H1 (cell line): ENCODE measurements at regions not wholly inside any gene's neighbourhood (a gene's known extent, or its start where the extent isn't known, plus 50 kb on each side); places are given as distances from the start of the nearest gene placed in this dataset.

Experiments
- CTCF ChIA-PET: fragments of 300-600 bp; sonication (Branson Sonifier 250); formaldehyde crosslinking; loops from one replicate; lab custom pipeline; 2021; ENCODE audit not compliant: partially characterized antibody; lab: Charles Lee
- POLR2A ChIA-PET: fragments of 300-600 bp; sonication (Branson Sonifier 250); formaldehyde crosslinking; loops from one replicate; lab custom pipeline; 2021; ENCODE audit warnings: inconsistent platforms; ENCODE audit not compliant: partially characterized antibody; lab: Charles Lee
- DNase-seq, 2 experiments: peaks; one replicate each; pipeline versions ENCODE4 v3.0.0 to v3.0.0-alpha.2; 2010 to 2022; ENCODE audit warnings: low spot score in 2 of 2, low read depth in 1 of 2, mixed read lengths in 1 of 2
- FAIRE-seq: peaks from 2 replicates; lab custom pipeline; 2011; peaks lifted over from hg19 to GRCh38; lab: Jason Lieb, UNC
- H2AFZ ChIP-seq: 2 replicates; pipeline ENCODE4 v1.8.1; 2012; ENCODE audit warnings: low read length, inconsistent platforms
- H2AK5ac ChIP-seq: 2 replicates; pipeline ENCODE4 v1.6.1; 2013; ENCODE audit warnings: low read depth, low read length
- H2BK120ac ChIP-seq: replicated peaks from 2 replicates; pipeline ENCODE3; 2013; ENCODE audit warnings: low read depth, low read length, inconsistent platforms
- H2BK12ac ChIP-seq: 2 replicates; pipeline ENCODE4 v1.6.1; 2013; ENCODE audit warnings: low read depth, low read length
- H2BK15ac ChIP-seq: 2 replicates; pipeline ENCODE4 v1.6.1; 2013; ENCODE audit warnings: low read length
- H2BK20ac ChIP-seq: 2 replicates; pipeline ENCODE4 v1.6.1; 2013; ENCODE audit warnings: low read length
- H2BK5ac ChIP-seq: 2 replicates; pipeline ENCODE4 v1.6.1; 2013; ENCODE audit warnings: low read depth, low read length
- H3K14ac ChIP-seq: 2 replicates; pipeline ENCODE4 v1.6.1; 2013; ENCODE audit warnings: inconsistent platforms; ENCODE audit not compliant: insufficient read length
- H3K18ac ChIP-seq: 2 replicates; pipeline ENCODE4 v1.6.1; 2013; ENCODE audit warnings: low read length; ENCODE audit errors: extremely low read depth
- H3K23ac ChIP-seq: 2 replicates; pipeline ENCODE4 v1.6.1; 2013; ENCODE audit warnings: inconsistent platforms; ENCODE audit not compliant: insufficient read length
- H3K23me2 ChIP-seq: 2 replicates; pipeline ENCODE4 v1.6.1; 2013; ENCODE audit warnings: low read depth, low read length
- H3K27ac ChIP-seq: 2 replicates; pipeline ENCODE4 v1.6.1; 2011; ENCODE audit warnings: low read depth, low read length, inconsistent platforms
- H3K27me3 ChIP-seq, 4 experiments: replicated peaks in 1 of 4; 1 replicate in 1 of 4; 2 replicates in 3 of 4; pipeline versions ENCODE4 v1.6.1 to v1.8.1; 2011 to 2013; ENCODE audit warnings: low read length in 3 of 4, mild to moderate bottlenecking in 3 of 4, inconsistent platforms in 2 of 4, mixed read lengths in 2 of 4, moderate library complexity in 1 of 4; ENCODE audit not compliant: control insufficient read depth in 3 of 4, insufficient read depth in 3 of 4; ENCODE audit errors: extremely low read depth in 1 of 4
- H3K36me3 ChIP-seq, 4 experiments: 2 replicates each; pipeline versions ENCODE4 v1.6.1 to v1.8.1; 2011 to 2013; ENCODE audit warnings: mild to moderate bottlenecking in 4 of 4, low read length in 3 of 4, moderate library complexity in 2 of 4, control low read depth in 1 of 4, inconsistent platforms in 1 of 4; ENCODE audit not compliant: insufficient read depth in 4 of 4, control insufficient read depth in 2 of 4
- H3K4ac ChIP-seq: replicated peaks from 2 replicates; pipeline ENCODE3; 2013; ENCODE audit warnings: low read length, low read depth, mixed read lengths, inconsistent platforms; ENCODE audit not compliant: insufficient read length
- H3K4me1 ChIP-seq, 4 experiments: replicated peaks in 1 of 4; 1 replicate in 1 of 4; 2 replicates in 3 of 4; pipeline versions ENCODE4 v1.6.1 to v1.8.1; 2011 to 2013; ENCODE audit warnings: low read length in 3 of 4, inconsistent platforms in 2 of 4, mixed read lengths in 1 of 4; ENCODE audit not compliant: insufficient read depth in 4 of 4, control insufficient read depth in 3 of 4
- H3K4me2 ChIP-seq, 2 experiments: 2 replicates each; pipeline versions ENCODE4 v1.6.1 to v1.8.1; 2011 to 2013; ENCODE audit warnings: low read depth in 2 of 2, low read length in 2 of 2, control low read depth in 1 of 2, inconsistent platforms in 1 of 2, mild to moderate bottlenecking in 1 of 2; ENCODE audit not compliant: insufficient read depth in 1 of 2
- H3K4me3 ChIP-seq, 4 experiments: fragments of 200-600, 300-600 bp in 1 of 4; sonication (generic), shearing (Covaris generic), sonication (Bioruptor Twin) in 1 of 4; 2 replicates each; pipeline versions ENCODE4 v1.5.1 to v1.8.1; 2011 to 2016; ENCODE audit warnings: low read length in 4 of 4, low read depth in 3 of 4, control low read depth in 2 of 4, inconsistent platforms in 2 of 4, mild to moderate bottlenecking in 2 of 4, mixed read lengths in 1 of 4, moderate library complexity in 1 of 4; ENCODE audit not compliant: insufficient read depth in 2 of 4; ENCODE audit errors: extremely low read depth in 1 of 4
- H3K56ac ChIP-seq: replicated peaks from 2 replicates; pipeline ENCODE3; 2013; ENCODE audit warnings: low read depth, mild to moderate bottlenecking, mixed read lengths, low read length, inconsistent platforms; ENCODE audit not compliant: insufficient read length
- H3K79me1 ChIP-seq: 2 replicates; pipeline ENCODE4 v1.6.1; 2013; ENCODE audit warnings: low read depth, low read length, control low read depth
- H3K79me2 ChIP-seq, 2 experiments: 2 replicates each; pipeline versions ENCODE4 v1.6.1 to v1.8.1; 2012 to 2013; ENCODE audit warnings: low read length in 2 of 2, mild to moderate bottlenecking in 2 of 2, inconsistent platforms in 1 of 2; ENCODE audit not compliant: insufficient read depth in 2 of 2, control insufficient read depth in 1 of 2
- H3K9ac ChIP-seq, 4 experiments: replicated peaks in 1 of 4; 1 replicate in 1 of 4; 2 replicates in 3 of 4; pipeline versions ENCODE4 v1.6.1 to v1.8.1; 2011 to 2013; ENCODE audit warnings: low read depth in 3 of 4, low read length in 3 of 4, control low read depth in 2 of 4, mild to moderate bottlenecking in 2 of 4, moderate library complexity in 2 of 4, inconsistent platforms in 1 of 4; ENCODE audit errors: extremely low read depth in 1 of 4
- H3K9me3 ChIP-seq, 2 experiments: 2 replicates each; pipeline versions ENCODE4 v1.6.1 to v1.8.1; 2012 to 2013; ENCODE audit warnings: mild to moderate bottlenecking in 2 of 2, moderate library complexity in 2 of 2, control low read depth in 1 of 2, inconsistent platforms in 1 of 2, low read depth in 1 of 2, low read length in 1 of 2, mixed read lengths in 1 of 2; ENCODE audit not compliant: insufficient read depth in 2 of 2
- H4K20me1 ChIP-seq, 2 experiments: replicated peaks in 1 of 2; 2 replicates each; pipeline versions ENCODE3 to v1.8.1; 2011 to 2013; ENCODE audit warnings: inconsistent platforms in 2 of 2, low read length in 2 of 2, mild to moderate bottlenecking in 1 of 2; ENCODE audit not compliant: insufficient read depth in 2 of 2, control insufficient read depth in 1 of 2
- H4K5ac ChIP-seq: 2 replicates; pipeline ENCODE4 v1.6.1; 2013; ENCODE audit warnings: low read length, low read depth, mixed read lengths, inconsistent platforms; ENCODE audit not compliant: insufficient read length
- H4K8ac ChIP-seq: 2 replicates; pipeline ENCODE4 v1.8.0; 2013; ENCODE audit warnings: mild to moderate bottlenecking, moderate library complexity, low read length, inconsistent platforms; ENCODE audit not compliant: insufficient read depth; ENCODE audit errors: extremely low read depth
- H4K91ac ChIP-seq: replicated peaks from 2 replicates; pipeline ENCODE3; 2013; ENCODE audit warnings: low read length, mixed read lengths, inconsistent platforms; ENCODE audit not compliant: insufficient read length
- BCL11A ChIP-seq, 2 experiments: IDR thresholded peaks; one replicate each; pipeline ENCODE4 v1.6.1; 2011; ENCODE audit warnings: low read depth in 2 of 2, low read length in 2 of 2, mild to moderate bottlenecking in 2 of 2
- CBX5 ChIP-seq: fragments of 300-800, 300-1000 bp; sonication (generic); IDR thresholded peaks from 2 replicates; pipeline ENCODE4 v1.7.1; 2016; ENCODE audit warnings: antibody characterized with exemption, low read length, low read depth
- CBX8 ChIP-seq: fragments of 300-800, 300-1000 bp; sonication (generic); IDR thresholded peaks from 2 replicates; pipeline ENCODE4 v1.7.1; 2016; ENCODE audit warnings: low read depth, low read length, borderline replicate concordance
- CHD1 ChIP-seq: IDR thresholded peaks from 2 replicates; pipeline ENCODE4 v1.6.1; 2012; ENCODE audit warnings: low read depth, low read length, improper control_type of control experiment
- CTBP2 ChIP-seq: IDR thresholded peaks from 2 replicates; pipeline ENCODE4 v1.7.0; 2011; ENCODE audit warnings: borderline replicate concordance, mild to moderate bottlenecking, moderate library complexity, mixed read lengths, low read length; ENCODE audit not compliant: insufficient read depth, insufficient read length
- EGR1 ChIP-seq: IDR thresholded peaks from 2 replicates; pipeline ENCODE4 v1.6.1; 2011; ENCODE audit warnings: low read depth, low read length, borderline replicate concordance
- FOSL1 ChIP-seq: IDR thresholded peaks from 2 replicates; pipeline ENCODE4 v1.6.1; 2011; ENCODE audit warnings: mild to moderate bottlenecking, low read depth, low read length, moderate library complexity; ENCODE audit not compliant: insufficient read depth
- JUN ChIP-seq: IDR thresholded peaks from 2 replicates; pipeline ENCODE4 v1.6.1; 2011; ENCODE audit warnings: low read depth, mild to moderate bottlenecking, improper control_type of control experiment, low read length
- NANOG ChIP-seq: IDR thresholded peaks from 2 replicates; pipeline ENCODE4 v1.6.1; 2011; ENCODE audit warnings: low read length, low read depth, mild to moderate bottlenecking, inconsistent platforms; ENCODE audit not compliant: insufficient read depth, poor library complexity, severe bottlenecking
- PHF8 ChIP-seq: fragments of 200-600 bp; sonication (generic); conservative IDR thresholded peaks from 2 replicates; pipeline ENCODE4 v1.7.1; 2012; ENCODE audit warnings: low read depth, mild to moderate bottlenecking, inconsistent platforms, low read length, moderate library complexity
- POLR2A ChIP-seq, 2 experiments: IDR thresholded peaks; 1 replicate in 1 of 2; 2 replicates in 1 of 2; pipeline ENCODE4 v1.6.1; 2011; ENCODE audit warnings: low read depth in 2 of 2, low read length in 2 of 2, mild to moderate bottlenecking in 2 of 2; ENCODE audit errors: control extremely low read depth in 1 of 2
- RAD21 ChIP-seq, 2 experiments: IDR thresholded peaks in 1 of 2; conservative IDR thresholded peaks in 1 of 2; 2 replicates each; pipeline ENCODE4 v1.6.1; 2011; ENCODE audit warnings: low read depth in 2 of 2, low read length in 2 of 2, improper control_type of control experiment in 1 of 2, inconsistent platforms in 1 of 2, mild to moderate bottlenecking in 1 of 2, moderate library complexity in 1 of 2
- SP4 ChIP-seq: IDR thresholded peaks from 2 replicates; pipeline ENCODE4 v1.6.1; 2012; ENCODE audit warnings: low read length, inconsistent platforms
- TAF1 ChIP-seq: IDR thresholded peaks from 2 replicates; pipeline ENCODE4 v1.6.1; 2011; ENCODE audit warnings: mild to moderate bottlenecking, low read depth, low read length
- TEAD4 ChIP-seq: IDR thresholded peaks from 2 replicates; pipeline ENCODE4 v1.6.1; 2012; ENCODE audit warnings: low read depth, low read length, inconsistent platforms, mixed read lengths
- ZNF274 ChIP-seq: IDR thresholded peaks from 2 replicates; pipeline ENCODE4 v1.7.0; 2012; ENCODE audit warnings: low read length, borderline replicate concordance; ENCODE audit errors: extremely low read depth
- WGBS, 2 experiments: shearing (Covaris generic) in 1 of 2; methylation state at CpG; one replicate each; pipeline versions ENCODE4 v1.1.6 to v1.1.7; 2013 to 2015; ENCODE audit warnings: low lambda C conversion rate in 2 of 2, mixed read lengths in 2 of 2, inconsistent platforms in 1 of 2, low coverage in 1 of 2, missing lambda C conversion rate in 1 of 2; ENCODE audit not compliant: insufficient replicate concordance in 2 of 2, insufficient coverage in 1 of 2, insufficient read length in 1 of 2; ENCODE audit errors: extremely low coverage in 1 of 2, missing lambda C conversion rate in 1 of 2; 5-methylcytosine and 5-hydroxymethylcytosine counted together

- no peak overlapping the region for H3K14ac ChIP-seq
- no peak overlapping the region for H3K4me3 ChIP-seq
- DNase-seq (no peak), FAIRE-seq (no peak)
- no peak overlapping the region for H3K9ac ChIP-seq
- no peak overlapping the region for H4K91ac ChIP-seq
- no peak overlapping the region for H4K5ac ChIP-seq
- H3K4me1 ChIP-seq, result no peaks in the 10 kb centered on the region
- H3K56ac ChIP-seq, result no peak overlapping the region
- no peak overlapping the region for H2BK12ac ChIP-seq
- no peaks in the 10 kb centered on the region for H4K20me1 ChIP-seq
- no peak overlapping the region for H2BK5ac ChIP-seq
- H3K4me2 ChIP-seq, result no peak overlapping the region
- H2AFZ ChIP-seq, result no peak overlapping the region
- no peak overlapping the region for H3K27ac ChIP-seq
- H3K4ac ChIP-seq, result no peak overlapping the region
- H3K23me2 ChIP-seq, result no peaks in the 10 kb centered on the region
- H2BK20ac ChIP-seq, result no peak overlapping the region
- 50% methylated on average over 2 of the region's 2 CpGs; no CpG with 5 or more reads in 1 of the 2 experiments for WGBS, 2 experiments
- no peak overlapping the region for H3K18ac ChIP-seq
- no peak overlapping the region for H2BK120ac ChIP-seq
- no peaks in the 10 kb centered on the region for H3K79me2 ChIP-seq
- ChIA-PET CTCF (interaction anchor here (1.0 to 1.2 kb wide), 2 partner anchors 23 kb away, joined by 3 read pairs; no protein-coding TSS in a partner anchor), POLR2A (no interaction called here)
- H4K8ac ChIP-seq, result no peak overlapping the region
- H3K27me3 ChIP-seq, result no peaks in the 10 kb centered on the region
- H3K36me3 ChIP-seq, result no peaks in the 10 kb centered on the region
- H2BK15ac ChIP-seq, result no peak overlapping the region
- no peaks in the 10 kb centered on the region for H3K79me1 ChIP-seq
- no peak overlapping the region for H2AK5ac ChIP-seq
- H3K23ac ChIP-seq, result no peak overlapping the region
- H3K9me3 ChIP-seq, result no peaks in the 10 kb centered on the region
- no peak for TF ChIP-seq TEAD4
- no peak for TF ChIP-seq NANOG
- no peak for TF ChIP-seq JUN
- no peak for TF ChIP-seq BCL11A (IDR thresholded peaks at IDR 0.05; ENCODE audit: low read depth in 2 of 2, low read length in 2 of 2)
- TF ChIP-seq POLR2A (IDR thresholded peaks at IDR 0.05; ENCODE audit: control extremely low read depth in 1 of 2, low read depth in 2 of 2, low read length in 2 of 2), result no peak
- TF ChIP-seq EGR1, result no peak
- no peak for TF ChIP-seq TAF1
- no peak for TF ChIP-seq FOSL1
- TF ChIP-seq CBX5, result no peak
- TF ChIP-seq RAD21 (IDR thresholded peaks at IDR 0.05 in 1 of 2, conservative IDR thresholded peaks at IDR 0.05 in 1 of 2; ENCODE audit: low read depth in 2 of 2, low read length in 2 of 2), result no peak
- TF ChIP-seq CHD1, result no peak
- TF ChIP-seq PHF8, result no peak
- TF ChIP-seq SP4, result no peak
- TF ChIP-seq ZNF274, result no peak
- TF ChIP-seq CBX8, result no peak
- no peak for TF ChIP-seq CTBP2
These were observed 339.5 kb upstream of the LUZP2 start for GRCh38 chr11:24157316-24157715.
